ENCODE measurements at regions not wholly inside any gene's neighbourhood (a gene's known extent, or its start where the extent isn't known, plus 50 kb on each side); places are given as distances from the start of the nearest gene placed in this dataset.
"Not testable (repeated sequence)": the region's sequence is repeated elsewhere in the genome, so short reads cannot be mapped to it uniquely, and the experiment has no call there.

GRCh38 chr5:67806654-67807438 is 408.7 kb upstream of the PIK3R1 start:
- Histone ChIP-seq H3K4me1 (peaks cover 0 to 46% of the 10 kb centered on the region in 2 donors), H3K9me3 (no peaks in the 10 kb centered on the region), H3K27ac (peak overlapping the region; percentile 57 to 93), H3K4me3 (no peak overlapping the region), H3K36me3 (no peaks in the 10 kb centered on the region), H3K27me3 (no peaks in the 10 kb centered on the region)
- TF ChIP-seq CTCF (IDR thresholded peaks at IDR 0.05): no peak
- no peak for DNase-seq (ENCODE audit: low spot score)

DNA sequence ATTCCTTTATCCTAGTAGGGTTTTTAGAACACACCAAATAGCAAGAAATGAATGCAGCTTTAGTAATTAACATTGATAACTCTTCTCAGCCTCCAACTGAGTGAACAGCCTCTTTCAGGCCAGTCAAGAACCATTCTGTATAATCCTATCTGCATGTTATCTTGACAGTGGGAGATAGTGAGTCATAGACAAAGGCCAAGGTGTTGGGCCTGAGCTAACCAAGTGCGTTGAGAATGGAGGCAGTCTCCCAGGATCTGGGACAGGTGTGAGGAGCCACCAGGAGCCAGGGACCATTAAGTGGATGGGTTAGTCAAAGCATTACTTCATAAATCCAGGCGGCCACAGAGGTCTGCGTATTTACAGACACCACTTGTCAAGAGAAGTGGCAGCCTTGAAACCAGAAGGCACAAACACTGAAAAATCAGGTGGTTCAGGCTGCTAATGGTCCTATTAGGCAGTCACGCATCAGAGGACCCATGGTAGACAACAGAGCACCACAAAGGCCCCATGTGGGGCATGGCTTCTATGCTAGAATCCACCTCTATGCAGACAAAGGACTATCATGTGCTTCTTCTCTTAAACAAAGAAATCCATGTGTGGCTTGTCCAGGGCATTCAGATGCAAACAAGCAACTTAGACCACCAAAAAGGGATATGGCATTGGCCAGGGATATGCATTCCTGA is 409.7 kb upstream of the PIK3R1 start:
- Histone ChIP-seq H3K4me1 (peaks cover 0 to 46% of the 10 kb centered on the region in 2 donors), H3K4me3 (no peak overlapping the region), H3K36me3 (no peaks in the 10 kb centered on the region), H3K27me3 (no peaks in the 10 kb centered on the region), H3K27ac (peak overlapping the region; percentile 57 to 93), H3K9me3 (no peaks in the 10 kb centered on the region)
- TF ChIP-seq CTCF (IDR thresholded peaks at IDR 0.05): no peak
- DNase-seq (ENCODE audit: low spot score): no peak

DNA sequence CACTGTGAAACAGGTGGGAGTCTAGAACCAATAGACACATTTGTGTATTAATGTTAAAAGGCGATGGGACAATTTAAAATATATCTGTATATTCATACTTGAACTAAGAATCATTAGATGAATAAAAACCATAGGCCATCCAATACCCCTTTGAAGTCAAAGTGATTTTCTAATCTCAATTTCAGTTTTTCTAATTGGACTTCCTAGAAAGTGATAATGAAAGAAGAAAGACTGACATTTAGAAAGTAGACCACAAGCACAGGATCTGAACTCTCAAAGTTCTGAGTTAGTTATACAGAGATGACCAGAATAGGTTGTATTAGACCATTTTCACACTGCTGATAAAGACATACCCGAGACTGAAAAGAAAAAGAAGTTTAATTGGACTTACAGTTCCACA is 412.8 kb upstream of the PIK3R1 start:
- H3K27ac ChIP-seq: no peak overlapping the region
- H3K4me1 ChIP-seq: peaks cover 0 to 38% of the 10 kb centered on the region in 2 donors
- TF ChIP-seq CTCF (IDR thresholded peaks at IDR 0.05): no peak
- no peaks in the 10 kb centered on the region for H3K36me3 ChIP-seq
- no peaks in the 10 kb centered on the region for H3K27me3 ChIP-seq
- no peak overlapping the region for H3K4me3 ChIP-seq
- H3K9me3 ChIP-seq: no peaks in the 10 kb centered on the region
- no peak for DNase-seq (ENCODE audit: low spot score)

GRCh38 chr5:67799732-67800234 is 415.8 kb upstream of the PIK3R1 start:
- Histone ChIP-seq H3K36me3 (no peaks in the 10 kb centered on the region), H3K9me3 (no peaks in the 10 kb centered on the region), H3K27me3 (no peaks in the 10 kb centered on the region), H3K27ac (peak overlapping the region; percentile 51 to 66), H3K4me3 (no peak overlapping the region), H3K4me1 (peaks cover 0 to 11% of the 10 kb centered on the region in 2 donors)
- no peak for TF ChIP-seq CTCF (IDR thresholded peaks at IDR 0.05)
- DNase-seq (ENCODE audit: low spot score): peak; percentile 71

DNA sequence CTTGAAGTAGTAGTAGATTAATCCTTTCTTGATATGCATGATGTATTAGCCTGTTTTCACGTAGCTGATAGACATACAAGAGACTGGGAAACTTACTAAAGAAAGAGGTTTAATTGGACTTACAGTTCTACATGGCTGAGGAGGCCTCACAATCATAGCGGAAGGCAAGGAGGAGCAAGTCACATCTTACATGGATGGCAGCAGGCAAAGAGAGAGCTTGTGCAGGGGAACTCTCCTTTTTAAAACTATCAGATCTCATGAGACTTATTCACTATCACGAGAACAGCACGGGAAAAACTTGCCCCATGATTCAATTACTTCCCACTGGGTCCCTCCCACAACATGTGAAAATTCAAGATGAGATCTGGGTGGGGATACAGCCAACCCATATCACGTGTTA is 417.1 kb upstream of the PIK3R1 start:
- not testable (repeated sequence) for H3K9me3 ChIP-seq; DNase-seq (ENCODE audit: low spot score); H3K36me3 ChIP-seq; H3K4me3 ChIP-seq; H3K27me3 ChIP-seq
- peaks cover 0 to 11% of the 10 kb centered on the region in 2 donors for H3K4me1 ChIP-seq
- H3K27ac ChIP-seq: peak overlapping the region in 1 of 2 donors; percentile 66

DNA sequence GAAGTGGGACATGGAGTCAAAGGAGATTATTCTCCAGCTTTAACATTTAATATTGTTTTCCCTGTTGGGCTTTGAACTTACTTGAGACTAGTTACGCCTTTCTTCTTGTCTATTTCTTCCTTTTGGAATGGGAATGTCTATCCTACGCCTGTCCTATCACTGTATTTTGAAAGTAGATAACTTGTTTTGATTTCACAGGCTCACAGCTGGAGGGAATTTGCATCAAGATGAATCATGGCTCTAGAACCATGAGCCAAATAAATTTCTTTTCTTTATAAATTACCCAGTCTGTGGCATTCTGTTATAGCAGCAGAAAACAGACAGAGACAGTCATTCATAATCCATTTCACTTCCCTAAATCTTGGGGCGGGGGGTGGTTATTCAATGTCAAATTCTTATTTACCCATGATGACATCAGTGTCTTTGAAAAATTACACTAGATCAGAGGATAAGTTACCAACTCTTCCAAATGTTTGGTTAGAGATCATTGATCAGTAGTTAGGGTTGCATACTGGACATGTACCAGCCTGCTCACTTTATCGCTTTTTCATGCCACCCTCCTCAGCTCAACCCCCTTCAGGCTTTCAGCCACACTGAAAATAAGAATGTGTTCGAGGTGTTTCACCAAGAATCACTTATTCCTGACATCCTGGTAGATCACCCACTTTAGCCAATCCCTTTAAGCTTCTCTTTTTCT is 419.6 kb upstream of the PIK3R1 start:
- no peaks in the 10 kb centered on the region for H3K9me3 ChIP-seq
- DNase-seq (ENCODE audit: low spot score): no peak
- peak overlapping the region; percentile 8 to 62 for H3K27ac ChIP-seq
- no peaks in the 10 kb centered on the region for H3K27me3 ChIP-seq
- H3K36me3 ChIP-seq: no peaks in the 10 kb centered on the region
- no peak for TF ChIP-seq CTCF (IDR thresholded peaks at IDR 0.05)
- peaks cover 0 to 11% of the 10 kb centered on the region in 2 donors for H3K4me1 ChIP-seq
- no peak overlapping the region for H3K4me3 ChIP-seq

Data from right atrium auricular region (tissue), 2 donors.